ENCODE measurements at regions not wholly inside any gene's neighbourhood (a gene's known extent, or its start where the extent isn't known, plus 50 kb on each side); places are given as distances from the start of the nearest gene placed in this dataset.

DNA sequence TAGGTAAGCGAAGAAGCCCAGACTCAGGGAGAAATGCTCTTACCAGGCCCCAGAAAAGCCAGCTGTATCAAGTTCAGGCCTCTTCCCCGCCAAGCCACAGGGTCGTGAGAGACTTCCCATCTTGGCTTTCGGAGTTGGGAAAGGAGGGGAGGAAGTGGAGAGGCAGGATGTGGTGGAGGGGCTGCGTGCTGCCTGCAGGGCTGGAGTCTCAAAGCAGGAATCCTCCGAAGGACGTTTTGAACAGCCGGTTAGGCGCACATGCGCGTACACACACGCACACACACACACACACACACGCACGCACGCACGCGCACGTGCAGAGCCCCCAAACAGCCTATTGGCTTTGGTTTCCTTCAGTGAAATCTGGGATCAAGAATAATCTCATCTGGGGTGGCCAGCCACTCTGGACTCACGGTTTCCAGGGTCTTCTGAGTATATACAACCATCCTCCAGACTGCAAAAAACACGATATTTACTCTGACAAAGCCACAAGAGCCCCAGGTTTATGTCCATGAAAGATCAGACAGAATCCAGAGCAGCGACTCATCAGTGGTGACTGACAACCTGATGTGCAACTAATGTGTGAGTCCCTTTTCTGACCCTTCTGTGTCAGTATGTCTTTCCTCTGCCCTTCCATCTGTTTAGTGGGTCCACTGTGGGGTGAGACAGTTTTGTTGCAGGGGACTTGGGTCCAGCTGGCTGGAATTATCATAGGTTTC, 115.0 kb upstream of the ZNF438 start:
- no peak for DNase-seq (ENCODE audit: low read depth)

DNA sequence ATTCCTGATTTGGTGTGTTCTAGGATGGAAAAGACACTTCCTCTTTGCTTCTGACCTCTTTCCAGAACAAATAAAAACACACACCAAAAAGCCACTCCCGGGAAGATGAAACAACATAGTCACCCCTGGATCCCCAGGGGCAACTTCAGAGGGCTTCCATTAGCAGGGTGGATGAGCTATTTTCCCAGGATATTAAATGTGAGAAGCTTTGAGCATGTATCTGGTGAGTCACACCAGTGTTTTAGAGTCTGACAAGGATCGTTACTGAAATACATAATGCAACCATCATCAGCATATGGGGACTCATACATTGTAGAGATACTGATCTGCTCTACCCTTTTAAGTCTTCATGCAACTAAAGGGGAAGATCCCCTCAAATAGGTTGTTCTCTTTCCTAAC, 115.5 kb upstream of the ZNF438 start:
- DNase-seq (ENCODE audit: low read depth), result no peak

DNA sequence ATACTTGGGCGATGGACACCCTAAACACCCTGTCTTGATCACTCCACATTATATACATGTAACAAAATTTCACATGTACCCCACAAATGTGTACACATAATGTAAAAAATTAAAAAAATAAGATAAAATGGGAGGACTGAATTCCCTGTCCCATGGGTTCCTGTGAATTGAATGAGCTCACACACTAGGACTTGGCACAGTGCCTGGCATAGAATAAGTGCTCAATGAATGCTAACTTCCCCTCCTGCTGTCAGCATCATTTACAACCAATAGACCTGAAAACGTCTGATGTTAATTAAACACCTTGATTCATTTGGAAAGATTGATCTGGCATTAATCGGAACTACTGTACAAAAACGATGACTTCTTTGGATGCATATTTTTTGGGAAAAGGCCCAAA, 117.3 kb upstream of the ZNF438 start:
- no peak for DNase-seq (ENCODE audit: low read depth)

DNA sequence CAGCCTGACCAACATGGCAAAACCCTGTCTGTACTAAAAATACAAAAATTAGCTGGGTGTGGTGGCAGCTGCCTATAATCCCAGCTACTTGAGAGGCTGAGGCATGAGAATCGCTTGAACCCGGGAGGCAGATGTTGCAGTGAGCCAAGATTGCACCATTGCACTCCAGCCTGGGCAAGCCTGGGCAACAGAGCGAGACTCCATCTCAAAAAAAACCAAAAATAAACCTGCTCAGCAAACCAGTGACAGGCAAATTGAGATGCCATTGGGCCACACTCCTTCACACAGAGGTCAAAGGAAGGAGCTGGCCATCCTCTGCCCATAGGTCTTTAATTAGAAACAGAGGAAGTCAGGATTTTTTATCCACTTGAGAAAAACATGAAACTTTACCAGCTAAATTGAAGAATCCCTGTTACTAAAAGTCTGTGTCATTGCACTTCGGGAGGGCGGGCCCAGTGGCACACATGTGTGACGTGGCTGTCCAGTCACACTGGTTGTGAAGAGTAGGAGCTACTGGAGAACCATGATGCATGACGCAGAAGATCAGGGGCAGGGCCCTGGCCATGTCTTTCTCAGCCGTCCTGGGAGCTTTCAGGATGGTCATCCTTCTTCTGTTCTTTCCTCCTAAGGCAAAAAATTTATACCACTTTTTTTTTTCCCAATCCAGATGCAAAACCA, 118.3 kb upstream of the ZNF438 start:
- no peak for DNase-seq (ENCODE audit: low read depth)

DNA sequence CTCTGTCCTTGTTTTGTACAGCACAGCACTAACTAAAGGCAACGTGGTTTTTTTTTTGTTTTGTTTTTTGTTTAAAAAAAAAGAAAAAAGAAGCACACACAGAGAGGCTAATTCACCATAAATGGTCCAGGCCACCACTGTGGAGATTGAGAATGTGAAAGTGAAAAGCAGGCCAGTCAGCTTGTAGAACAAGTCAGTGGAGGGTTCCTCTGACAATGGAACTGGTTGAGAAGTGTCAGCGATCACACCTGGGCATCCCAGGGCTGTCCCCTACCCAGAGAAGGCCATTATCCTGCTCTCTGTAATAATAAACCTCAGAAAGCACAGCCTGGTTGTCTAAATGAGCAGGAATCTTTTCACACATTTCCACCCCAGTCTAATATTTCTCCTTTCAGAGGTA, 119.6 kb upstream of the ZNF438 start:
- DNase-seq (ENCODE audit: low read depth), result no peak

DNA sequence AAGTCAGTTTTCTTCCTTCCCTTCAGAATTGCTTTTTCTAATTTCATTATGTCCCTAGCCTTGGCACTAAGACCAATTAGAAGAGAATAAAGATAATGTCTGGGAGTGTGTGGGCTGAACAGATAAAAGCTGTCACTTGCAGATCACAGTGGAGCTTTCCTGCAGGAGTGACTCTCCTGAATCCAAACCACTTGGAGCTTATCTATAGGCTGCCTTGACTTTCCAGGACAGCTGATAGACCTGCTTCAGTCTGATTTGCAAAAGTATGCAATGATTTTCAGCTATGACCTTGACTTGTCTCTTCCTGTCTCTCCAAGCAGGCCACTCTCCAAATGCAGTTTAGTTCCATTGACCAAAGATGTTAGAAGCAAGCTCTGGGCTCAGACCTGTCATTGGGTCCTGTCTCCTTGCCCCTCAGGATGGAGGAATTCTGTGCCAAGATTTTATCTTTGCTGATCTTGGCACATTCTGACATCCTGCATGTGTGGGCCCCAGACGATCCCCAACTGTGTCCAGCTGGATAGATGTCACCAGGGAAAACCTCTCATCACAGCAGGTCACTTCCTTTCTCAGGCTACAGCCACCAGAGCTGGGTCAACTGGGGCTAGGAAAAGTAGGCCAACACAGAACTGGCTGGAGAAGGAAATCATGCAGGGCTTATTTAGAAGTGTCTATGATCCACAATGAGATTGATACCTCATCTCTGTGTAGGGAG, 120.9 kb upstream of the ZNF438 start:
- no peak for DNase-seq (ENCODE audit: low read depth)

DNA sequence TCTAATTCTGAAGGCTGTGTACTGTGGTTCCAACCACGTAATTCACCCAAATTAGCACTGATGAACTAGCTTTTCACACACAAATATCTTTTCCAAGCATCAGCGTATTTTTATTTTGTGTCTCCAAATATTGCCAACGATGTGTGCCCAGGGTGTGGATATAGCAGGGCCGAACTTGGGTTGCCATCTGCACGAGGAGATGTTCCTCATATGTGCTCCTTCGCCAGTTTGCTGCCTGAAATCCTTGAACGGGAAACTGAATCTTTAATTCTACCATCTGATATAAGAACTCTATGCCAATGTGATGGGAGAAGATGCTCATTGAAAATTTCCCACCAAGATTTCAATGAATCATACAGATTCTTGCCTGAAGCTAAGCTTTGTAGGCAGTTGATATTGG, 121.5 kb upstream of the ZNF438 start:
- DNase-seq (ENCODE audit: low read depth), result no peak

DNA sequence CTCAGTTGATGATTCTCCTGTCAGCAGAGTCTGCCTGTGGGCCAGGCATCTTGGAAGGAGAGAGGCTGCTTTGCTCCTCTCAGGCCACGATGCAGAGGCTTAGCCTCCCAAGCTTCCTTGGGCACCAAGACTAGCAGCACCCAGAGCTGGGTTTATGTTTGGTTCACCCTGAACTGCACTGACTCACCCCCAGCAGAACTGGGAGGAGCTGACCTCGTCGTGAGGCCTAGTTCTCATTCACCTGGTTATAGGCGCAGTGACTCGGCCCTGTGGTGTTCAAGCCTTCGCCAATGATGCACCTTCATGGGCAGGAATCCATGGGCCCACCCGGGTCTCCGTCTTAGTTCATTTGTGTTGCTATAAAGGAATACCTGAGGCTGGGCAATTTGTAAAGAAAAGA, 122.0 kb upstream of the ZNF438 start:
- DNase-seq (ENCODE audit: low read depth), result no peak

DNA sequence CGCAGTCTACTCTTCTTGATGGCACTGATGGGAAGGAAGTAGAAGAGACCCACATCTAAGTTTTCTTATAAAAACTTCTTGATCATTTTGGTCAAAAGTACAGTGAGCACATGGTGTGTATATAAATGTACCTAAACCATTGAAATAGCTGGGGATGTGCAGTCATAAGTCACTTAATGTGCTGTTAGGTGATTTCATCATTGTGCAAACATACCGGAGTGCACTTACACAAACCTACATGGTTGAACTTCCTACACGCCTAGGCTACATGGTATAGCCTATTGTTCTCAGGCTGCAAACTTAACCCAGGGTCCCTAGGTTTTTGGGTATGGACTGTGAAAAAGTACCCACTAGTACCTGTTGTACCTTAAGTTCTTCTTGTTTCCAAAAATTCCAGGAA, 123.3 kb upstream of the ZNF438 start:
- no peak for DNase-seq (ENCODE audit: low read depth)

DNA sequence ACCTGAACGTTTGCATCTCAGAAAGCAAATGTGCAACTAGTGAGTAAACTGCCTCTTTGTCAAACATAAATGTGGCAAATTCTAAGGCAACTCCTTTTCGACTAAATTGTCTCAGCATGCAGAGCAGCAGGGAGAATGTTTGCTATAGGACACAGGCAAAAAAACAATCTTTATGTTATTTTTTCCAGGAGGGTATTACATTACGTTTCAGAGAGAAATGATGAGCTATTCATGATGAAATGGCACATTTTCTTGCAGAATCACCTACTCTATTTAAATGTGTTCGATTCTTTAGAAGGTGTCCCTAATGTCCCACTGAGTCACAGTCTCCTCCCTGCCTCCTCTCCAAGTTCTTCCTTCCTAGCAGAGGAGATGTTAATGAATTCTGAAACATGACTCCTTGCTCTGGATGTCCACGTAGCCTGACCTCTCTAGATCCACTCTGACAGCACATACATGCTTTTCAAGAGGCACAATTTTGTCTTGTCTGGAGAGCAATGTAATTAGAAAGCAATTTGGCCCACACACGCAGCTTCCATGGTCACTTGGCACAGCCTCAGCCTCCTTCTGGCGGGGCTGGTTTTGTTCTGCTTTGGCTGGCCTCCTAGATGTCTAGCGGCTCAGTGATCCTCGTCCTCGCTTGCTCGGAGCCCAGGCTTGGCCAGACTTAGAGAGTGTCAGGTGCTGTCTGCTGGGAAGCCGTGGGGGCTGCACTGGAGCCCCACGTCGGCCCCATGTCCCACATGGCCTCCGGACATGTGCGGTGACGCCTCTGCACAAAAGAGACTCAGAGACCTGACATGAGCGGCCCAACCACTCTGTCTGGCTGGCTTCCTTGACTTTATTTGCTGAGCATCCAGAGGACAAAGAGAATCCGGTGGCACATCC, 125.7 kb upstream of the ZNF438 start:
- DNase-seq (ENCODE audit: low read depth), result no peak

DNA sequence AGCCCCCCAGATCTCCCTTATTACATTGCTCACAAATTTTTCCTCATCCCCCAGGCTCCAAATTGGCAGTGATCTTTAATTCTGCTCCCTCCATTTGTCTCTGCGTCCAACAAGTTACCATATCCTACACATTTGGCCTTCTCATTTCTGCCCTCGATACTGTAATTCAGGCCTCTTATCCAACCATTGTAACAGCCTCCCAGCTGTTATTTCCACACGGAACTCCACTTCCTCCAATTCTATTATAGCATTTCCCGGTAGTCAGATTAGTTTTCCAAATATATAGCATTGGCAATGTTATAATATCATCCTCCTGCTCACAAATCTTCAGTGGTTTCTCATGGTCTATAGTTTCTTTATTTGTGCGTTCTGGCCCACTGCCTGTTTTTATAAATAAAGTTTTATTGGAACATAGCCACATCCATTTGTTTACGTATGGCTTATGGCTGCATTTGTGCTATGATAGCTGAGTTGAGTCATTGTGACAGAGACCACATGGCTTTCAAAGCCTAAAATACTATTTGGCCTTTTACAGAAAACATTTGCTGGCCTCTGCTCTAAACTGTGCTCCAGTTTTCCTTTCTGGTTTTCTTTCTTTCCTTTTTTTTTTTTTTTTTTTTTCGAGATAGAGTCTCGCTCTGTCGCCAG, 126.5 kb upstream of the ZNF438 start:
- DNase-seq (ENCODE audit: low read depth), result no peak

DNA sequence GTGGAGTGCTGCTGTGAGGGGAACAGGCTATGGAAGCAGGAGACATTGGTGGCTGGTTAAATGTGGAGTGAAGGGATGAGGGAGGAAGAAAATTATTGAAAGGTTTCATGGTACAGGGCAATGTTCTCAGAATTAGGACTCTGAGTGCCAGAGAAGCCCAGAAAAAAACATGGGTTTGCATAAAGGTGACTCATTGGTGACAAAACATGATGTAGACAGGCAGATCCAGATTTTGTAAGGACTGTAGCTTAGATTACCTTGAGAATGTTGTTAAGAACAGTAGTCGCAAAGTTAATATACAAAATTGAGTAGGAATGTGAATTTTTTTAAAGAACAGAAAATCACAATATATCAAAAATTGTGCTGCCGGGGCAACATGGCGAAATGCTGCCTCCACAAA, 134.9 kb upstream of the ZNF438 start:
- DNase-seq (ENCODE audit: low read depth), result no peak

DNA sequence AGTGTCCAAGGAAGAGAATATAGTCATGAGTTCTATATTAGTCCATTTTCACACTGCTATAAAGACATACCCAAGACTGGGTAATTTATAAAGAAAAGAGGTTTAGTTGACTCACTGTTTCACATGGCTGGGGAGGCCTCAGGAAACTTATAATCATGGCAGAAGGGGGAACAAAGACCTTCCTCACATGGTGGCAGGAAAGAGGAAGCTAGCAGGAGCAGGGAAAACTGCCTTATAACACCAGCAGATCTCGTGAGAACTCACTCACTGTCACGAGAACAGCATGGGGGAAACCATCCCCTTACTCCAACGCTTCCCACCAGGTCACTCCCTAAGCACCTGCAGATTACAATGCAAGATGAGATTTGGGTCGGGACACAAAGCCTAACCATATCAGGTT, 139.0 kb upstream of the ZNF438 start:
- DNase-seq (ENCODE audit: low read depth), result no peak

DNA sequence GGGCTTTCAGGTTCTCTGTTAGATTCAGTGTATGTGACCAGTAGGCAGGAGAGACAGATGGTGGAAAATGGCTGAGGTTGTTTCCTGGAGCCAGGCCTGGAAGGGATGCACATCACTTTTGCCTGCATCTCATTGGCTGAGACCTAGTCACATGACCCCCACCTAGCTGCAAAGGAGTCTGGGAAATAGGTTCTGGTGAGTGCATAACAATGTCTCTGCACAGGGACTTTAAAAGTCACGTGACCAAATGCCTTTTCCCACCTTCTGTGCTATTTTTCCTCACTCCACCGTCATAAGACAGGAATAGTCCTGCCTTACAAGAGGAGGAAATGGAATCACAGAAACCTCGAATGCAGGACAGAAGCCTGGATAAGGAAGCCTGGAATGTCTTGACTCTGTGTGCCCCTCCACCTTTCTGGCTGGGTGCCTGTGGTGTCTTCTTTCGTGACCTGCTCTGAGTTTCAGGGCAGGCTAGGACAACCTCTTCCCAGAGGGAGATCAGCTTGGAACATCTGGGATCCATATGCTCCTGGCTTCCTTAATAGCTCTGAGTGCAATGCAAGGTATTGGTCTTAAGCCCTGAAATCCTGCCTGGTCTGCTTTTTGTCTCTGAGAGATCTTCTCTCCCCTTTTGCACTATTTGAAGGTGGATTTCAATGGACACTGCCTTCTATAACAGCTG, 139.9 kb upstream of the ZNF438 start:
- no peak for DNase-seq (ENCODE audit: low read depth)

DNA sequence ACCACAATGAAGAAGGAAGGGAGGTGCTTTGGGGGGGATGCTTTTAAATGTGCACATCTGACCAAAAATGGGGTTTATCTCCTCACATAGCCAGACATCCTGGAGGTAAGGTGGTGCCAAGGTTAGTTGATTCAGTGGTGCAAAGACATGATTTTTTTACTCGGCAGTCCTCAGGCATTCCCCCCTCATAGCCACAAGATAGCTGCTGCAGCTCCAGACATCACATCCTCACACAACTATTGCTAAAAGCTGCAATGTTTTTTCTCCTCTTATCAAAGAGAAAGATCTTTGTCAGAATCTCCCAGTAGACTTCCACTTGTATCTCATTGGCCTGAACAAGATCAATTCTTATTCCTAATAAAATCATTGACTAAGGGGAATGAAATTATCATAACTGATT, 141.3 kb upstream of the ZNF438 start:
- no peak for DNase-seq (ENCODE audit: low read depth)

DNA sequence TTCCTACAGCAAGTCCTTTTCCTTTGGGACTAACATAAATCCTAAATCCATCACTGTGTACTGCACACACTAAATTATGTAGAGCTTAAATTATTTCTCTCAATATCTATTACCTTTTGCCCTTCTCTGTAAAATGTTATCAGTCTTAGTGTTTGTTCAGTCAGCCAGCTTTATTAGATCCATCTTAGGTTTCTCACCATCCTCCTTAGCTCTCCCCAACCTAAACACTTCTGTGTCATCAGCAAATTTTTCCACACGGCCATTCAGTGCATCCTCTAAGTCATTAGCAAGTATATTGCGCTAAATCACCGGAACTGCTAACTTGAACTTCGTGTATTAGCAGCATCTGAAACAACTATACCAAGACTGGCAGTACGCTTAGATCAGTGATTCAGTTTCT, 142.1 kb upstream of the ZNF438 start:
- no peak for DNase-seq (ENCODE audit: low read depth)

DNA sequence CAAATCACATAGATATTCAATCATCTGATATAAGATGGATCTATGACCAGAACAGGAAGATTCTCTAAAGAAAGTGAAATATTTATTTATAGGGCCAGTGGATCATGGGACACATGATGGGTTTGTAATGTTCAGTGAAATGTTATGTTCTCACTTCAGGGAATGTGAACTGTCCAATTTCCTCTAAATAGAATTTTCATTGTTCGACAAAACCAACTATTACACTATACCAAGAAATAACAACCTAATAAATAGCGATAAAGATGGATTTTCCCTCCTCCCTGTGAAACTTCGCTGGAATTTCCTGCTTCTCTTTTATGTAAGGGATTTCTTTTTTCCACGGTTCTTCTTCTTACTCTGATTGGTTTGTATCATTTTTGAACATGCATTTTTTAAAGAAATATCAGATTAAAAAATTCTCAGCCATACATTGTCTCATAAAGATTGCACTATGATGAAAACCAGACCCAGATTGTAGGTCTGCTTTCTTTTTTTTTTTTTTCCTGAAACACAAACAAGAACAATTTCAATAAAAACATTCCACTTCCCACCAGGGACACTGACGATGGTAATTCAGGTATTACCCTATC, 139.8 kb upstream of the ZEB1 start:
- DNase-seq (ENCODE audit: low read depth), result no peak

DNA sequence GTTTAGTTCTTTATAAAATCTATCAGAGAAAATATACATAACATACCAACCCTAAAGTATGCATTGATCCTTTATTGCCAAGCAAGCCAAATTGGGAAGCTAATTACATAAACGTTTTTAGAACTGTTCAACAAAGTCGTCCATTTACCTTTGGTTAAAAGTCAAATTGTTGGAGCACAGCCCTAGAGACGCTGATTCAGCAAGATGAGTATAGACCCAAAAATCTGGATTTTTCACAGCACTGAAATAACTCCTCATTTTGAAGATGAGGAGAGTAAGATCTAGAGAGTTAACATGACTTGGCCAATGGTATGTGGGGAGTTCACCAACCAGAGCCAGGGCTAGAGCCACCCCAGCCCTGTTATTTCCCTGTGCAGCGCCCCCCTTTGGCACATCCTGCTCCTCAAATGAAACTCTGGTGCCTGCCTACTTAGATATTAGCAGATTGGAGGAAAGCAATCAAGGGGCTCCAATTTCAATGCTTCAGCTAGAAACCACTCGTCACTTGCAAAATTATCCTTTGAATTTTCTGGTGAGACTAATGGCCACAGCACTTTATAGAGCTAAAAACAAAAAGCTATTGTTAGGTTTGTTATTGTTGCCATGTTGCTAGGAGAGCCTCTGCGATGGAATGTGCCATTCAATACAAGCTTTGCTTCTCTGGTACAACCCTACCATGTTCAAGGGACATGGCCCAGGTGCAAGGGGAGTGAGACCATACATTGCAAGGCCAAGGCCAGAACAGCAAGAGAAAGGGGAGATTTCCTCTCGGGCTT, 132.6 kb upstream of the ZEB1 start:
- DNase-seq (ENCODE audit: low read depth), result no peak

DNA sequence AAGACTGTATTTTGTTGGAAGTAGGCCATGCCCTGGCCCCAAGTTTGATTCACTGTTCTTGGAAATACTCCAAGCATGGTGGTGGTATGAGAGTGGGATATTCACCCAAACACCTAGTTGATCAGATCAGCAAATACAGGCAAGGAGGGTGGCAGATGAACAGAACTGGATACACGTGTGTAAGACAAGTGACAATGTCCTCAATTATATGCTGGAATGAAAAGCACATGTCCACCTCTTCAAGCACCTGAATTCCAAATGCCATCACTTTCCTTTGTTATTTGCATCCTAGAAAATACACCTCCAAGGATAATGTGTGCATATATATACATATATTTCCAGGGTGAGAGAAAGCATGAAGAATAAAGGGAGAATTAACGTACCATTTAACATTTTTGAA, 131.8 kb upstream of the ZEB1 start:
- DNase-seq (ENCODE audit: low read depth), result no peak

DNA sequence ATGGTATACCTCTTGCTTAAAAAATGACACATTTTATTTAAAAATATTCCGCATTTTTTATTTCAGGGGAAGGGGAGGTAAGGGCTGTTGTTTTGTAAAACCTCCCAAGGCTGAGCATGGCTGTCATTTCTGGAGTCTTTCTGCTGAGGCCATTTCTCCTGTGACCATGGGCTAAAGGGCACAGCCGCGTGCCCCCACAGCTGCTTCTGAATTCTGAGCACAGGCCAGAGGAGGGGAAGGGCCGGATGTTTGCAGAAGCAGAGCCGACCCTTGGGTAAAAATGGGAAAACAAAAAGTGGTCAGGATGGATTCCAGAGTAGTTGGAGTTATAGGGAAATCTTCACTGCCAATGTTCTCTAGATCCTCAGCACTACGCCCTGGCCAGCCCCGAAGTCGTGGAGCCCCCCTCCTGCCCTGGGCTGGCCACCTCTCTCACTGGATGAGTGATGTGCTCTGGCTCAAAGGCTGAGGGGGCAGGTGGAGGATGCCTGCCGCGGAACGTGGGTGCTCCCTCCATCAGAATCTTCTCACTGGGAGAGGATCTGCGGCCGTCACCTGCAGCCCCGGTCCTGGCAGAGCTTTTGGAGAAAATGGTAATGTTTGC, 131.3 kb upstream of the ZEB1 start:
- no peak for DNase-seq (ENCODE audit: low read depth)
